Spleen (tissue), 11 donors: ENCODE measurements at regions not wholly inside any gene's neighbourhood (a gene's known extent, or its start where the extent isn't known, plus 50 kb on each side); places are given as distances from the start of the nearest gene placed in this dataset.

Experiments
- DNase-seq: peaks from one replicate; pipeline ENCODE4 v3.0.0-alpha.2; 2020
- H3K27ac ChIP-seq, 8 donors: fragments of 200-600 bp; sonication (generic) in 7 of 8; 1 replicate in 4 of 8; 2 replicates in 4 of 8; pipeline versions ENCODE4 v1.5.0 to v1.8.0; 2016 to 2021; ENCODE audit warnings: inconsistent platforms in 4 of 8, mild to moderate bottlenecking in 4 of 8, moderate library complexity in 1 of 8
- H3K27me3 ChIP-seq, 7 donors: fragments of 200-600 bp; sonication (generic) in 6 of 7; replicated peaks in 1 of 7; 1 replicate in 4 of 7; 2 replicates in 3 of 7; pipeline versions ENCODE4 v1.5.0 to v1.8.0; 2016 to 2021; ENCODE audit warnings: inconsistent platforms in 3 of 7, mild to moderate bottlenecking in 1 of 7
- H3K36me3 ChIP-seq, 6 donors: fragments of 200-600 bp; sonication (generic) in 5 of 6; 1 replicate in 4 of 6; 2 replicates in 2 of 6; pipeline versions ENCODE4 v1.5.0 to v1.8.0; 2016 to 2021; ENCODE audit warnings: inconsistent platforms in 2 of 6
- H3K4me1 ChIP-seq, 6 donors: fragments of 200-600 bp; sonication (generic) in 5 of 6; 1 replicate in 3 of 6; 2 replicates in 3 of 6; pipeline versions ENCODE4 v1.5.0 to v1.8.0; 2016 to 2021; ENCODE audit warnings: inconsistent platforms in 3 of 6
- H3K4me3 ChIP-seq, 8 donors: fragments of 200-600 bp; sonication (generic) in 7 of 8; 1 replicate in 4 of 8; 2 replicates in 4 of 8; pipeline versions ENCODE4 v1.5.0 to v1.8.0; 2016 to 2021; ENCODE audit warnings: inconsistent platforms in 4 of 8, mild to moderate bottlenecking in 4 of 8, moderate library complexity in 2 of 8
- H3K9me3 ChIP-seq, 8 donors: fragments of 200-600 bp; sonication (generic) in 7 of 8; 1 replicate in 4 of 8; 2 replicates in 4 of 8; pipeline versions ENCODE4 v1.5.0 to v1.8.0; 2016 to 2021; ENCODE audit warnings: inconsistent platforms in 4 of 8
- POLR2A ChIP-seq, 3 donors: fragments of 450-650 bp; IDR thresholded peaks; one replicate each; pipeline ENCODE4 v1.5.1; 2017; ENCODE audit warnings: antibody characterized with exemption in 3 of 3, mild to moderate bottlenecking in 1 of 3
- POLR2AphosphoS5 ChIP-seq, 3 donors: sonication (generic); formaldehyde crosslinking; IDR thresholded peaks; one replicate each; pipeline ENCODE4 v1.5.1; 2017; ENCODE audit warnings: antibody characterized with exemption in 3 of 3
- WGBS, 5 donors: extraction: QIAGEN DNeasy Blood & Tissue Kit in 3 of 5; methylation state at CpG; one replicate each; pipeline versions ENCODE4 v1.1.5 to v1.1.7; 2013 to 2018; 5-methylcytosine and 5-hydroxymethylcytosine counted together
- intact Hi-C: fragments of 100-400 bp; cut with DNase I; formaldehyde crosslinking; loops from one replicate; pipeline ENCODE4 v1.15.0; 2023; ENCODE audit warnings: low total_unique reads
- TF ChIP-seq, protein P1 (sequence below), 11 experiments: fragments of 200-600 bp in 7 of 11; fragments of 450-650 bp in 4 of 11; sonication (generic) in 4 of 11; IDR thresholded peaks in 8 of 11; conservative IDR thresholded peaks in 3 of 11; 1 replicate in 7 of 11; 2 replicates in 4 of 11; pipeline versions ENCODE4 v1.4.0 to v1.8.0; 2016 to 2021; ENCODE audit warnings: antibody characterized with exemption in 11 of 11, inconsistent platforms in 4 of 11, mild to moderate bottlenecking in 1 of 11
- donor health status: healthy with polysubstance abuse.
- donor health status: DM: no; HTN: no; CAD: no; lungs with moderate emphysema.
- donor health status: DM: no; HTN: no; CAD: no.
- donor health status: Bipolar disorder and iron deficiency.
- donor health status: healthy.
- donor health status: DM: no; HTN: no; CAD: no.
- donor health status: DM: yes; HTN: yes; CAD: no.

DNA sequence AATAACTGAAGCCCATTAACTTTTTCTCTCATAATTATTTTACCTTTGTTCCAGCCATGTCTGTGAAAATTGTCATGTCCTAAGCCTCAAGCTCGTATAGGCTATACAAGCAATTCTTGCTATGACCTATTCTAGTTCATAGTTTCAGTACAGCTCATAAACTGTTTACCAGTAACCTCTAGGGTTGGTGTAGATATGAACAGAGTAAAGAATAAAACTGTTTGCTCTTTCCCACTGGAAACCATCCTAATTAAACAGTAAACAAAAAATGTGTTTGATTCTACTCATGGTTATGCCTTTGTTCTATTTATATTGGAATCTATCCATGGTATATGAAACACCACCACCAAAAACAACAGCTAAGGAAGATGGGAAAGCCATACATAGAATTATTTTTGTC lies 1444.0 kb upstream of the PCDH7 start:
- H3K27ac ChIP-seq, result no peak overlapping the region
- intact Hi-C loops, result no loop called here
- no peaks in the 10 kb centered on the region for H3K4me1 ChIP-seq
- WGBS, 5 donors, result 75 to 91% (median 79%) methylated on average over 1 of the region's 1 CpG
- H3K4me3 ChIP-seq, result no peak overlapping the region
- no peaks in the 10 kb centered on the region for H3K27me3 ChIP-seq
- TF ChIP-seq, protein P1, sequence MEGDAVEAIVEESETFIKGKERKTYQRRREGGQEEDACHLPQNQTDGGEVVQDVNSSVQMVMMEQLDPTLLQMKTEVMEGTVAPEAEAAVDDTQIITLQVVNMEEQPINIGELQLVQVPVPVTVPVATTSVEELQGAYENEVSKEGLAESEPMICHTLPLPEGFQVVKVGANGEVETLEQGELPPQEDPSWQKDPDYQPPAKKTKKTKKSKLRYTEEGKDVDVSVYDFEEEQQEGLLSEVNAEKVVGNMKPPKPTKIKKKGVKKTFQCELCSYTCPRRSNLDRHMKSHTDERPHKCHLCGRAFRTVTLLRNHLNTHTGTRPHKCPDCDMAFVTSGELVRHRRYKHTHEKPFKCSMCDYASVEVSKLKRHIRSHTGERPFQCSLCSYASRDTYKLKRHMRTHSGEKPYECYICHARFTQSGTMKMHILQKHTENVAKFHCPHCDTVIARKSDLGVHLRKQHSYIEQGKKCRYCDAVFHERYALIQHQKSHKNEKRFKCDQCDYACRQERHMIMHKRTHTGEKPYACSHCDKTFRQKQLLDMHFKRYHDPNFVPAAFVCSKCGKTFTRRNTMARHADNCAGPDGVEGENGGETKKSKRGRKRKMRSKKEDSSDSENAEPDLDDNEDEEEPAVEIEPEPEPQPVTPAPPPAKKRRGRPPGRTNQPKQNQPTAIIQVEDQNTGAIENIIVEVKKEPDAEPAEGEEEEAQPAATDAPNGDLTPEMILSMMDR (IDR thresholded peaks at IDR 0.05 in 8 of 11, conservative IDR thresholded peaks at IDR 0.05 in 3 of 11), result no peak
- no peak for TF ChIP-seq POLR2A (IDR thresholded peaks at IDR 0.05)
- no peak for TF ChIP-seq POLR2AphosphoS5 (IDR thresholded peaks at IDR 0.05)
- no peak for DNase-seq
- no peaks in the 10 kb centered on the region for H3K36me3 ChIP-seq
- H3K9me3 ChIP-seq, result peaks cover 0 to 10% (median 2%) of the 10 kb centered on the region in 8 donors

DNA sequence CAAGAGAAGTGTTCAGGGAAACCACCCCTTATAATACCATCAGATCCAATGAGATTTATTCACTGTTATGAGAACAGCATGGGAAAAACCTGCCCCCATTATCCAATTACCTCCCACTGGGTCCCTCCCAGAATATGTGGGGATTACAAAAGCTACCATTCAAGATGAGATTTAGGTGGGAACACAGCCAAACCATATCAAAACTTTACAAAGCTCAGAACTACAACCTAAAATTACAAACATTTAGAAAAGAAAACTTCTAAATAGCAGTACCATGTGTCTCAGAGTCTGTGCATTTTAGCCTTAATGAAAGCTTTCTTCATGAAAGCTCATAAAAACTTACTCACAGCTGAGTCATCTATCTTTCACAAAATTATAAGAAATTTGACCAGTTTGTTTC lies 1442.8 kb upstream of the PCDH7 start:
- intact Hi-C loops, result no loop called here

DNA sequence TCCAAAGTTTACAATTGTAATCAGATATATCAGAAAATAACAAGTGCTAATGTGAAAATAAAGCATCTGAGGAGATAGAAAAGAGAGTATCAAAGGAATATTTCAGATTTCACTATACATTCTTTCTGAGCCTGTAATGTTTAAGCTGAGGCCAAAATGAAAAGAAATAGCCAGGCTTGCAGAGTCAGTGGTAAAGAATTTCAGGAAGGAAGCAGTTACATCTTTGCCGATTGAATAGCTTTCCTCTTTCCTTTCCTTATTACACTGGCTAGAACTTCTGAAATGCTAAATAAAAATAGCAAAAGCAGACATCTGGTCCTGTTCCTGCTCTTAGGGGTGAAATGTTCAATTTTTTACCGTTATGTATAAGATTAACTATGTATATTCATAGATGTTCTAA lies 1441.6 kb upstream of the PCDH7 start:
- H3K9me3 ChIP-seq, result peaks cover 0 to 11% (median 2%) of the 10 kb centered on the region in 8 donors
- 10 to 28% (median 17%) methylated on average over 2 of the region's 2 CpGs for WGBS, 5 donors
- DNase-seq, result no peak
- no peak for TF ChIP-seq POLR2AphosphoS5 (IDR thresholded peaks at IDR 0.05)
- no peak for TF ChIP-seq POLR2A (IDR thresholded peaks at IDR 0.05)
- TF ChIP-seq, protein P1 (IDR thresholded peaks at IDR 0.05 in 8 of 11, conservative IDR thresholded peaks at IDR 0.05 in 3 of 11), result no peak
- H3K27ac ChIP-seq, result no peak overlapping the region
- no peaks in the 10 kb centered on the region for H3K27me3 ChIP-seq
- H3K36me3 ChIP-seq, result no peaks in the 10 kb centered on the region
- intact Hi-C loops, result no loop called here
- H3K4me3 ChIP-seq, result no peak overlapping the region
- H3K4me1 ChIP-seq, result no peaks in the 10 kb centered on the region

More for the DNA sequence above, 1442.8 kb upstream of the PCDH7 start:
- Histone ChIP-seq H3K4me1 (no peaks in the 10 kb centered on the region), H3K27me3 (no peaks in the 10 kb centered on the region), H3K9me3 (peaks cover 0 to 11% (median 2%) of the 10 kb centered on the region in 8 donors), H3K4me3 (no peak overlapping the region), H3K27ac (no peak overlapping the region), H3K36me3 (no peaks in the 10 kb centered on the region)
- TF ChIP-seq POLR2A (IDR thresholded peaks at IDR 0.05), result no peak
- TF ChIP-seq, protein P1 (IDR thresholded peaks at IDR 0.05 in 8 of 11, conservative IDR thresholded peaks at IDR 0.05 in 3 of 11), result no peak
- TF ChIP-seq POLR2AphosphoS5 (IDR thresholded peaks at IDR 0.05), result no peak
- DNase-seq, result no peak

DNA sequence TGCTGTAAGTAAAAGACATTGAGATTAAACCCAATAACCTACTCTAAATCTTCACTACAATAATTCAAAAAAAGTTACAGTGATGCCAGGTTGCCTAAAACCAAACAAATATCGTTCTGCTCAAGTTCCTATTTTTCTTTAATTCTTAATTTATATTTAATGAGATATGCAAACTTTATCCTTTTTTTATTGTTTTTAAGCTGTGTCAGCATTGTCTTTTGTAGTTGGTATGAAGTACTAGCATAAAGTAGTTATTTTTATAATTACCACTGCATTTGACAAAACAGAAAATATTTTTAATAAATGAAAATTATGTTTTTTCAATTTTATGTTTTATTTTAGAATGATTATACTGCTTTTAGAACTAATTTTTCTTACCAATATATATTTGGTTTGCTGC lies 1431.1 kb upstream of the PCDH7 start:
- Histone ChIP-seq H3K4me3 (no peak overlapping the region), H3K27ac (no peak overlapping the region), H3K27me3 (no peaks in the 10 kb centered on the region), H3K4me1 (no peaks in the 10 kb centered on the region), H3K9me3 (peaks cover 0 to 12% (median 8%) of the 10 kb centered on the region in 8 donors), H3K36me3 (no peaks in the 10 kb centered on the region)
- intact Hi-C loops, result no loop called here
- WGBS, 5 donors, result 61 to 78% (median 69%) methylated on average over 1 of the region's 1 CpG
- TF ChIP-seq POLR2AphosphoS5 (IDR thresholded peaks at IDR 0.05) (no peak), POLR2A (IDR thresholded peaks at IDR 0.05) (no peak)
- TF ChIP-seq, protein P1 (IDR thresholded peaks at IDR 0.05 in 8 of 11, conservative IDR thresholded peaks at IDR 0.05 in 3 of 11), result no peak
- no peak for DNase-seq
